ENCODE measurements at regions not wholly inside any gene's neighbourhood (a gene's known extent, or its start where the extent isn't known, plus 50 kb on each side); places are given as distances from the start of the nearest gene placed in this dataset.

GRCh38 chr11:113549611-113550578 is 74.7 kb upstream of the DRD2 start:
- Mint-ChIP-seq H3K27ac (no peak overlapping the region), H3K4me1 (no peaks in the 10 kb centered on the region), H3K27me3 (peaks cover 10 to 31% of the 10 kb centered on the region in 2 donors), H3K4me3 (no peak overlapping the region), H3K9me3 (no peaks in the 10 kb centered on the region), H3K36me3 (no peaks in the 10 kb centered on the region)
- Histone ChIP-seq H3K4me3 (ENCODE audit: low read length) (no peak overlapping the region), H3K9me3 (ENCODE audit: low read length) (no peaks in the 10 kb centered on the region), H3K27ac (ENCODE audit: low read depth, low read length) (no peak overlapping the region), H3K27me3 (ENCODE audit: insufficient read depth, low read length, poor library complexity, severe bottlenecking) (no peaks in the 10 kb centered on the region), H3K36me3 (ENCODE audit: insufficient read depth, low read length) (no peaks in the 10 kb centered on the region), H3K4me1 (ENCODE audit: insufficient read depth, low read length) (no peaks in the 10 kb centered on the region)
- POLR2A ChIA-PET, result no interaction called here
- DNase-seq, result no peak
- CTCF ChIA-PET, result no interaction called here

GRCh38 chr11:113549061-113549460 is 73.9 kb upstream of the DRD2 start:
- H3K9me3 ChIP-seq (ENCODE audit: low read length), result no peaks in the 10 kb centered on the region
- no peaks in the 10 kb centered on the region for H3K27me3 ChIP-seq (ENCODE audit: insufficient read depth, low read length, poor library complexity, severe bottlenecking)
- Mint-ChIP-seq H3K4me1 (no peaks in the 10 kb centered on the region), H3K27ac (no peak overlapping the region), H3K36me3 (no peaks in the 10 kb centered on the region), H3K27me3 (peaks cover 10 to 32% of the 10 kb centered on the region in 2 donors), H3K4me3 (no peak overlapping the region), H3K9me3 (no peaks in the 10 kb centered on the region)
- H3K27ac ChIP-seq (ENCODE audit: low read depth, low read length), result no peak overlapping the region
- ChIA-PET POLR2A (no interaction called here), CTCF (no interaction called here)
- H3K36me3 ChIP-seq (ENCODE audit: insufficient read depth, low read length), result no peaks in the 10 kb centered on the region
- H3K4me1 ChIP-seq (ENCODE audit: insufficient read depth, low read length), result no peaks in the 10 kb centered on the region
- H3K4me3 ChIP-seq (ENCODE audit: low read length), result no peak overlapping the region
- DNase-seq, result no peak

- Mint-ChIP-seq H3K4me1 (no peaks in the 10 kb centered on the region), H3K27me3 (peaks cover 10 to 32% of the 10 kb centered on the region in 2 donors), H3K27ac (no peak overlapping the region), H3K36me3 (no peaks in the 10 kb centered on the region), H3K4me3 (no peak overlapping the region), H3K9me3 (no peaks in the 10 kb centered on the region)
- DNase-seq, result no peak
- H3K4me3 ChIP-seq (ENCODE audit: low read length), result no peak overlapping the region
- no peaks in the 10 kb centered on the region for H3K9me3 ChIP-seq (ENCODE audit: low read length)
- no peaks in the 10 kb centered on the region for H3K36me3 ChIP-seq (ENCODE audit: insufficient read depth, low read length)
- H3K27ac ChIP-seq (ENCODE audit: low read depth, low read length), result no peak overlapping the region
- no peaks in the 10 kb centered on the region for H3K4me1 ChIP-seq (ENCODE audit: insufficient read depth, low read length)
- ChIA-PET POLR2A (no interaction called here), CTCF (no interaction called here)
- no peaks in the 10 kb centered on the region for H3K27me3 ChIP-seq (ENCODE audit: insufficient read depth, low read length, poor library complexity, severe bottlenecking)
Measured at GRCh38 chr11:113547739-113548138, 72.5 kb upstream of the DRD2 start.

- CTCF ChIA-PET, result no interaction called here
Measured at GRCh38 chr11:113546757-113547507, 71.7 kb upstream of the DRD2 start.

GRCh38 chr11:113542420-113542819 is 67.2 kb upstream of the DRD2 start:
- no peak overlapping the region for H3K4me3 ChIP-seq (ENCODE audit: low read length)
- POLR2A ChIA-PET, result no interaction called here
- DNase-seq, result no peak
- H3K36me3 ChIP-seq (ENCODE audit: insufficient read depth, low read length), result no peaks in the 10 kb centered on the region
- H3K27me3 ChIP-seq (ENCODE audit: insufficient read depth, low read length, poor library complexity, severe bottlenecking), result no peaks in the 10 kb centered on the region
- H3K4me1 Mint-ChIP-seq, result no peaks in the 10 kb centered on the region
- no peak overlapping the region for H3K4me3 Mint-ChIP-seq
- no peak overlapping the region for H3K27ac ChIP-seq (ENCODE audit: low read depth, low read length)
- CTCF ChIA-PET, result no interaction called here
- no peaks in the 10 kb centered on the region for H3K9me3 Mint-ChIP-seq
- no peaks in the 10 kb centered on the region for H3K36me3 Mint-ChIP-seq
- H3K4me1 ChIP-seq (ENCODE audit: insufficient read depth, low read length), result no peaks in the 10 kb centered on the region
- H3K27ac Mint-ChIP-seq, result no peak overlapping the region
- H3K27me3 Mint-ChIP-seq, result peaks cover 4 to 17% of the 10 kb centered on the region in 2 donors
- no peaks in the 10 kb centered on the region for H3K9me3 ChIP-seq (ENCODE audit: low read length)

More at GRCh38 chr11:113546757-113547507, 71.7 kb upstream of the DRD2 start:
- Histone ChIP-seq H3K27ac (ENCODE audit: low read depth, low read length) (no peak overlapping the region), H3K4me1 (ENCODE audit: insufficient read depth, low read length) (no peaks in the 10 kb centered on the region), H3K27me3 (ENCODE audit: insufficient read depth, low read length, poor library complexity, severe bottlenecking) (no peaks in the 10 kb centered on the region), H3K9me3 (ENCODE audit: low read length) (no peaks in the 10 kb centered on the region), H3K4me3 (ENCODE audit: low read length) (no peak overlapping the region), H3K36me3 (ENCODE audit: insufficient read depth, low read length) (no peaks in the 10 kb centered on the region)
- H3K4me1 Mint-ChIP-seq, result no peaks in the 10 kb centered on the region
- H3K27me3 Mint-ChIP-seq, result peaks cover 11 to 32% of the 10 kb centered on the region in 2 donors
- H3K4me3 Mint-ChIP-seq, result no peak overlapping the region
- H3K9me3 Mint-ChIP-seq, result no peaks in the 10 kb centered on the region
- H3K27ac Mint-ChIP-seq, result no peak overlapping the region
- POLR2A ChIA-PET, result no interaction called here
- DNase-seq, result no peak
- H3K36me3 Mint-ChIP-seq, result no peaks in the 10 kb centered on the region

- Histone ChIP-seq H3K9me3 (ENCODE audit: low read length) (no peaks in the 10 kb centered on the region), H3K27ac (ENCODE audit: low read depth, low read length) (no peak overlapping the region), H3K27me3 (ENCODE audit: insufficient read depth, low read length, poor library complexity, severe bottlenecking) (no peaks in the 10 kb centered on the region), H3K4me3 (ENCODE audit: low read length) (no peak overlapping the region), H3K36me3 (ENCODE audit: insufficient read depth, low read length) (no peaks in the 10 kb centered on the region), H3K4me1 (ENCODE audit: insufficient read depth, low read length) (no peaks in the 10 kb centered on the region)
- H3K9me3 Mint-ChIP-seq, result no peaks in the 10 kb centered on the region
- H3K27me3 Mint-ChIP-seq, result peaks cover 3 to 14% of the 10 kb centered on the region in 2 donors
- H3K36me3 Mint-ChIP-seq, result no peaks in the 10 kb centered on the region
- H3K27ac Mint-ChIP-seq, result no peak overlapping the region
- ChIA-PET POLR2A (no interaction called here), CTCF (interaction anchor here (0.6 to 1.5 kb wide), 2 partner anchors 11 to 21 kb away, joined by 3 to 5 read pairs; no protein-coding TSS in a partner anchor)
- no peak overlapping the region for H3K4me3 Mint-ChIP-seq
- no peak for DNase-seq
- H3K4me1 Mint-ChIP-seq, result no peaks in the 10 kb centered on the region
Measured at GRCh38 chr11:113540416-113541330, 65.5 kb upstream of the DRD2 start.

GRCh38 chr11:113538451-113539412 is 63.5 kb upstream of the DRD2 start:
- H3K4me3 Mint-ChIP-seq, result no peak overlapping the region
- no peaks in the 10 kb centered on the region for H3K9me3 Mint-ChIP-seq
- H3K36me3 ChIP-seq (ENCODE audit: insufficient read depth, low read length), result no peaks in the 10 kb centered on the region
- no peak overlapping the region for H3K27ac ChIP-seq (ENCODE audit: low read depth, low read length)
- no peaks in the 10 kb centered on the region for H3K9me3 ChIP-seq (ENCODE audit: low read length)
- no peak overlapping the region for H3K4me3 ChIP-seq (ENCODE audit: low read length)
- no peaks in the 10 kb centered on the region for H3K4me1 ChIP-seq (ENCODE audit: insufficient read depth, low read length)
- peaks cover 6 to 26% of the 10 kb centered on the region in 2 donors for H3K27me3 Mint-ChIP-seq
- H3K27me3 ChIP-seq (ENCODE audit: insufficient read depth, low read length, poor library complexity, severe bottlenecking), result no peaks in the 10 kb centered on the region
- peak overlapping the region in 1 of 8 donors; percentile 22 for H3K27ac Mint-ChIP-seq
- no peak for DNase-seq
- no peaks in the 10 kb centered on the region for H3K4me1 Mint-ChIP-seq
- no peaks in the 10 kb centered on the region for H3K36me3 Mint-ChIP-seq
- CTCF ChIA-PET, result interaction anchor here (1.1 kb wide), 1 partner anchor 234 kb away, joined by 5 read pairs; no protein-coding TSS in a partner anchor
- POLR2A ChIA-PET, result no interaction called here

Measured in CD8-positive, alpha-beta memory T cell (primary cell).